ENCODE measurements at regions not wholly inside any gene's neighbourhood (a gene's known extent, or its start where the extent isn't known, plus 50 kb on each side); places are given as distances from the start of the nearest gene placed in this dataset.

DNA sequence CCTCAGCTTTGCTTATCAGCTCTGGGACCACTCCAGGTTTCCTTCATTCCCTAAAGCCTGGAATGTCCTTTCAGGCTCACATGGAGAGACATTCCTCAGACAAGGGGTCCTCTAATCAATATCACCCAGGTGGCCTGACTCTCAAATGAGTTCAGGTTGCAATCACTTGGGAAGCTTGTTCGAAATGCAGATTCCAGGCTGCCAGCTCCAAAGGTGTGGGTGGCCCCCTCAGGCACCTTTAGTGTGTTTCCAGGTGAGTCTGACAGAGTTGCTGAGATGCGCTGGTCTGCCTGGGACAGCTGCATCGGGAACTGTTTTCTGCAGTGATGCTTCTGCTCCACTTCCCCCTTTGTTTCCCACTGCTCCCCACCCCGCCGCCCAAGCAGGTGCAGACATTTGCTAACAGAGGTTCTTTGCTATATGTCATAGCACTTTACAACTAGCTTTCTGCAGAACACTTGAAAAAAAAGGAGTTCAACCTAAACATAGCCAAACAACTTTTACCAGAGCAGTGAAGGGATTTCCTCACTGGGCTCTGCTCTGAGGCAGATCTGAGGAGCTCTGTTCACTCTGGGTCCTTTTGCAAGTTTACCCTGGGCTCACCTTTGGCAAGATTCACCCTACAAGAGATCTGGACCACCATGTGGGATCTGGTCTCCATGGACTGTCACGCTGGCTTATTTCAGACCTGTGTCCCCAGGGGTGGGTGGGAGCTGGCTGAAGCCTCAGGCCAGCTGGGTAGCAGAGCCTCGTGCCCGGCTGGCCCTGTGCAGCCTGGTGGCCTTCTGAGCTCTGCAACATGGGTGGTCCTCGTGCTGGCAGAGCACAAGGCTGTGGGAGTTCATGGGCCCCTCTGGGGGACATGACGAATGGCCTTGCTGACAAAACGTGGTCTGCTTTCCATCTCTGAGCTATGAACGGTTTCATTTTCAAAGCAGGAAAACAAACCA, 539.6 kb downstream of the CCDC171 start:
- TF ChIP-seq EZH2 (IDR thresholded peaks at IDR 0.05; ENCODE audit: borderline replicate concordance, low read length), result no peak
- TF ChIP-seq, protein P1, sequence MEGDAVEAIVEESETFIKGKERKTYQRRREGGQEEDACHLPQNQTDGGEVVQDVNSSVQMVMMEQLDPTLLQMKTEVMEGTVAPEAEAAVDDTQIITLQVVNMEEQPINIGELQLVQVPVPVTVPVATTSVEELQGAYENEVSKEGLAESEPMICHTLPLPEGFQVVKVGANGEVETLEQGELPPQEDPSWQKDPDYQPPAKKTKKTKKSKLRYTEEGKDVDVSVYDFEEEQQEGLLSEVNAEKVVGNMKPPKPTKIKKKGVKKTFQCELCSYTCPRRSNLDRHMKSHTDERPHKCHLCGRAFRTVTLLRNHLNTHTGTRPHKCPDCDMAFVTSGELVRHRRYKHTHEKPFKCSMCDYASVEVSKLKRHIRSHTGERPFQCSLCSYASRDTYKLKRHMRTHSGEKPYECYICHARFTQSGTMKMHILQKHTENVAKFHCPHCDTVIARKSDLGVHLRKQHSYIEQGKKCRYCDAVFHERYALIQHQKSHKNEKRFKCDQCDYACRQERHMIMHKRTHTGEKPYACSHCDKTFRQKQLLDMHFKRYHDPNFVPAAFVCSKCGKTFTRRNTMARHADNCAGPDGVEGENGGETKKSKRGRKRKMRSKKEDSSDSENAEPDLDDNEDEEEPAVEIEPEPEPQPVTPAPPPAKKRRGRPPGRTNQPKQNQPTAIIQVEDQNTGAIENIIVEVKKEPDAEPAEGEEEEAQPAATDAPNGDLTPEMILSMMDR (conservative IDR thresholded peaks at IDR 0.05 in 1 of 2, IDR thresholded peaks at IDR 0.05 in 1 of 2; ENCODE audit: extremely low read depth in 1 of 2, insufficient read depth in 1 of 2, low read depth in 1 of 2, low read length in 2 of 2), result no peak

Measured in mammary epithelial cell (primary cell).